Endothelial cell of umbilical vein (primary cell): ENCODE measurements at regions not wholly inside any gene's neighbourhood (a gene's known extent, or its start where the extent isn't known, plus 50 kb on each side); places are given as distances from the start of the nearest gene placed in this dataset.

Source experiments
- BruUV-seq: library from RNA; stranded (reverse); fragments of 400-500 nt; replicated peaks from 2 replicates; lab custom pipeline; 2021; lab: Mats Ljungman, UMichigan
- CTCF ChIA-PET: fragments of 300-600, 350-600 bp; sonication (Branson Sonifier 250); formaldehyde crosslinking; loops from one replicate; lab custom pipeline; 2021; ENCODE audit warnings: antibody characterized with exemption, inconsistent platforms; lab: Charles Lee
- POLR2A ChIA-PET: fragments of 300-600, 350-600 bp; sonication (Branson Sonifier 250); formaldehyde crosslinking; loops from one replicate; lab custom pipeline; 2021; ENCODE audit warnings: antibody characterized with exemption, inconsistent platforms; lab: Charles Lee
- DNase-seq: peaks from one replicate; pipeline ENCODE4 v3.0.0-alpha.2; 2011; ENCODE audit warnings: low read depth, low spot score
- FAIRE-seq: peaks from 2 replicates; lab custom pipeline; 2011; peaks lifted over from hg19 to GRCh38; lab: Jason Lieb, UNC
- H2AFZ ChIP-seq: 2 replicates; pipeline ENCODE4 v1.6.0; 2012; ENCODE audit warnings: low read depth, low read length, control low read depth, inconsistent platforms
- H3K27ac ChIP-seq: 2 replicates; pipeline ENCODE4 v1.5.1; 2011; ENCODE audit warnings: low read depth, mild to moderate bottlenecking, control low read depth, low read length, moderate library complexity; ENCODE audit not compliant: insufficient read depth
- H3K27me3 ChIP-seq, 2 experiments: 2 replicates each; pipeline versions ENCODE4 v1.6.0 to v1.6.1; 2011; ENCODE audit warnings: low read length in 2 of 2, mixed read lengths in 1 of 2; ENCODE audit not compliant: control insufficient read depth in 2 of 2, insufficient read depth in 2 of 2
- H3K36me3 ChIP-seq, 2 experiments: 2 replicates in 1 of 2; 3 replicates in 1 of 2; pipeline ENCODE4 v1.5.1; 2011; ENCODE audit warnings: low read length in 2 of 2, mild to moderate bottlenecking in 1 of 2, moderate library complexity in 1 of 2; ENCODE audit not compliant: control insufficient read depth in 2 of 2, insufficient read depth in 2 of 2; ENCODE audit errors: extremely low read depth in 1 of 2
- H3K4me1 ChIP-seq: 3 replicates; pipeline ENCODE4 v1.5.1; 2011; ENCODE audit warnings: mild to moderate bottlenecking, low read length; ENCODE audit not compliant: control insufficient read depth, insufficient read depth; ENCODE audit errors: extremely low read depth
- H3K4me2 ChIP-seq: 2 replicates; pipeline ENCODE4 v1.6.1; 2011; ENCODE audit warnings: low read length, control low read depth, mixed read lengths; ENCODE audit not compliant: insufficient read depth
- H3K4me3 ChIP-seq, 3 experiments: fragments of 200-600 bp in 1 of 3; sonication (generic), shearing (Covaris generic) in 1 of 3; replicated peaks in 1 of 3; 2 replicates each; pipeline ENCODE4 v1.5.1; 2011 to 2016; ENCODE audit warnings: control low read depth in 3 of 3, low read length in 3 of 3, mild to moderate bottlenecking in 2 of 3, inconsistent platforms in 1 of 3, low read depth in 1 of 3, moderate library complexity in 1 of 3; ENCODE audit not compliant: insufficient read depth in 1 of 3
- H3K79me2 ChIP-seq: 2 replicates; pipeline ENCODE4 v1.6.0; 2012; ENCODE audit warnings: low read length, inconsistent platforms; ENCODE audit not compliant: control insufficient read depth, insufficient read depth
- H3K9ac ChIP-seq: replicated peaks from 2 replicates; pipeline ENCODE3; 2011; ENCODE audit warnings: low read length, control low read depth; ENCODE audit not compliant: insufficient read depth; ENCODE audit errors: extremely low read depth
- H3K9me1 ChIP-seq: replicated peaks from 3 replicates; pipeline ENCODE4 v1.6.0; 2011; ENCODE audit warnings: mild to moderate bottlenecking, low read length; ENCODE audit not compliant: control insufficient read depth, insufficient read depth; ENCODE audit errors: extremely low read depth
- H3K9me3 ChIP-seq: replicated peaks from 2 replicates; pipeline ENCODE4 v1.5.1; 2012; ENCODE audit warnings: low read length, inconsistent platforms; ENCODE audit not compliant: control insufficient read depth, insufficient read depth
- H4K20me1 ChIP-seq: replicated peaks from 2 replicates; pipeline ENCODE3; 2011; ENCODE audit warnings: mild to moderate bottlenecking, low read length; ENCODE audit not compliant: control insufficient read depth, insufficient read depth; ENCODE audit errors: extremely low read depth
- EZH2 ChIP-seq: IDR thresholded peaks from 2 replicates; pipeline ENCODE4 v1.6.1; 2012; ENCODE audit warnings: borderline replicate concordance, low read depth, mild to moderate bottlenecking, moderate library complexity, low read length, inconsistent platforms; ENCODE audit not compliant: severe bottlenecking
- FOS ChIP-seq: IDR thresholded peaks from 2 replicates; pipeline ENCODE4 v1.6.1; 2011; ENCODE audit warnings: mild to moderate bottlenecking, low read length, moderate library complexity, borderline replicate concordance; ENCODE audit not compliant: insufficient read depth
- GATA2 ChIP-seq: IDR thresholded peaks from 2 replicates; pipeline ENCODE4 v1.7.0; 2011; ENCODE audit warnings: low read depth, mild to moderate bottlenecking, moderate library complexity, mixed read lengths, low read length; ENCODE audit not compliant: insufficient read length, insufficient read depth
- JUN ChIP-seq: IDR thresholded peaks from 2 replicates; pipeline ENCODE4 v1.6.1; 2011; ENCODE audit warnings: borderline replicate concordance, low read depth; ENCODE audit not compliant: insufficient read length, insufficient read depth
- MAX ChIP-seq: IDR thresholded peaks from 2 replicates; pipeline ENCODE4 v1.6.1; 2011; ENCODE audit not compliant: insufficient read depth, insufficient read length
- MYC ChIP-seq: IDR thresholded peaks from one replicate; pipeline ENCODE4 v1.6.1; 2011; ENCODE audit warnings: mild to moderate bottlenecking, low read depth, low read length
- POLR2A ChIP-seq: IDR thresholded peaks from 2 replicates; pipeline ENCODE4 v1.6.1; 2012; ENCODE audit warnings: low read depth, mild to moderate bottlenecking, control low read depth, low read length
- POLR2AphosphoS5 ChIP-seq: IDR thresholded peaks from 2 replicates; pipeline ENCODE4 v1.6.1; 2012; ENCODE audit warnings: low read depth, mild to moderate bottlenecking, control low read depth, low read length, moderate library complexity; ENCODE audit not compliant: insufficient read depth
- dilution Hi-C: fragments of 300-500 bp; cut with MboI; formaldehyde crosslinking; loops from one replicate; pipeline ENCODE4 v1.15.0; 2019; ENCODE audit warnings: low sequenced_read_pairs; ENCODE audit not compliant: extremely low pct_ligation_motif_present
- intact Hi-C: fragments of 100-400 bp; cut with micrococcal nuclease; formaldehyde crosslinking; loops from one replicate; pipeline ENCODE4 v1.10.0; 2022
- TF ChIP-seq, protein P1 (sequence below), 2 donors: IDR thresholded peaks; 1 replicate in 1 of 2; 2 replicates in 1 of 2; pipeline ENCODE4 v1.5.1; 2011; ENCODE audit warnings: low read length in 2 of 2, mild to moderate bottlenecking in 2 of 2, moderate library complexity in 2 of 2, control low read depth in 1 of 2, inconsistent platforms in 1 of 2, low read depth in 1 of 2; ENCODE audit not compliant: insufficient read depth in 1 of 2; ENCODE audit errors: extremely low read depth in 1 of 2

DNA sequence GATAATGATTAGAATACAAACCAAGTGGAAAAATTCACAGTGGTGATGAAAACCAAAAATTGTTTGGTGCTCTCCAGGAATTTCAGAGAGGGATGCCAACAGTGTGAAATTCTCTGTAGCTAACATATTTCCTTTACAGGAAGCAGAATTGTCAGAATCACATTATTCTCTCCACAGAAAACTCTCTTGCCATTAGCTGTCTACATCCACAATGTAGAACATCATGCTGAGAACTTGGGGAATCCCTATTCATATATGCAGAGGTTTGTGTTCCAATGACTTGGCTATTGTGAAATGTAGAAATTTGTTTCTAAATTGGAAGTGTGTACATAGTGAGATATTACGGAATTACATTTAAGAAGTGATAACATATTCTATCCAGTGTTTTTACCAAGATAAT, 142.0 kb downstream of the PCDH7 start:
- Histone ChIP-seq H3K9me1 (no peaks in the 10 kb centered on the region), H3K27me3 (no peaks in the 10 kb centered on the region), H3K4me1 (peaks cover 12% of the 10 kb centered on the region), H3K4me3 (no peak overlapping the region), H3K27ac (no peak overlapping the region), H3K79me2 (no peaks in the 10 kb centered on the region), H3K9ac (no peak overlapping the region), H2AFZ (no peak overlapping the region), H3K9me3 (no peaks in the 10 kb centered on the region), H3K36me3 (no peaks in the 10 kb centered on the region), H3K4me2 (no peak overlapping the region), H4K20me1 (no peaks in the 10 kb centered on the region)
- ChIA-PET CTCF (interaction anchor here (0.8 to 1.8 kb wide), 5 partner anchors 13 to 143 kb away, joined by 3 to 8 read pairs (median 3); no protein-coding TSS in a partner anchor), POLR2A (no interaction called here)
- no peak for DNase-seq
- TF ChIP-seq JUN = no peak
- no peak for TF ChIP-seq EZH2
- no peak for TF ChIP-seq POLR2A
- TF ChIP-seq GATA2 = no peak
- dilution Hi-C loops (no loop called here), intact Hi-C loops (loop anchor here (5.0 kb wide), 1 partner anchor 95 kb away; no protein-coding TSS in a partner anchor)
- BruUV-seq = no TSS peak
- FAIRE-seq = no peak

DNA sequence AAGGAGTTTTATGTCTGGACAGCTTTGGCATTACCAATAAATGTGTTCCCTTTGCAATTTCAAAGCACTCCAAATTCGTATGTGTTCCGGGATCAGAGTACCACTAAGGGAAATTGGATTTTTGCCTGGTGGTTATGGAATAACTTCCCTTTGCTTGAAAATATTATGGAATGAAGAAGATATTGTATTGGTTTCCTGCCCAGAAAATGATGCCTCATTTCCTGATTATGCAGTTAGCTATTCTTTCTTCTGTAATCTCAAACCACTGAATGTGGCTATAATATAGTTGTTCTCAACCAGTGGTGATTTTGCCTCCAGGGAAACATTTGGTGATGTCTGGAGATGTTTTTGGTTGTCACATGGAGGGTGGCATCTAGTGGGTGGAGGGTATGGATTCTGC, 142.9 kb downstream of the PCDH7 start:
- peak; percentile 66 for FAIRE-seq
- no TSS peak for BruUV-seq
- no peak overlapping the region for H3K4me3 ChIP-seq
- H3K9ac ChIP-seq = no peak overlapping the region
- peak overlapping the region; percentile 80 for H3K4me2 ChIP-seq
- peak; percentile 80 for DNase-seq
- H2AFZ ChIP-seq = peak overlapping the region; percentile 61
- H4K20me1 ChIP-seq = no peaks in the 10 kb centered on the region
- intact Hi-C loops = loop anchor here (1.0 to 5.0 kb wide), 2 partner anchors 96 to 143 kb away; partner anchors contain the start of gene PCDH7
- H3K79me2 ChIP-seq = no peaks in the 10 kb centered on the region
- dilution Hi-C loops = no loop called here
- H3K27ac ChIP-seq = peak overlapping the region; percentile 31
- no peaks in the 10 kb centered on the region for H3K9me1 ChIP-seq
- no peaks in the 10 kb centered on the region for H3K27me3 ChIP-seq
- ChIA-PET POLR2A (interaction anchor here (0.5 to 1.0 kb wide), 2 partner anchors 12 to 813 kb away, joined by 3 read pairs; no protein-coding TSS in a partner anchor), CTCF (interaction anchor here (0.8 to 1.8 kb wide), 4 partner anchors 14 to 106 kb away, joined by 3 to 8 read pairs (median 4); no protein-coding TSS in a partner anchor)
- no peaks in the 10 kb centered on the region for H3K9me3 ChIP-seq
- no peaks in the 10 kb centered on the region for H3K36me3 ChIP-seq
- TF ChIP-seq MYC (no peak), POLR2AphosphoS5 (peak; percentile 34), MAX (no peak), POLR2A (no peak), FOS (peak; percentile 58), JUN (peak; percentile 56), EZH2 (peak; percentile 27), GATA2 (peak; percentile 51)
- TF ChIP-seq, protein P1, sequence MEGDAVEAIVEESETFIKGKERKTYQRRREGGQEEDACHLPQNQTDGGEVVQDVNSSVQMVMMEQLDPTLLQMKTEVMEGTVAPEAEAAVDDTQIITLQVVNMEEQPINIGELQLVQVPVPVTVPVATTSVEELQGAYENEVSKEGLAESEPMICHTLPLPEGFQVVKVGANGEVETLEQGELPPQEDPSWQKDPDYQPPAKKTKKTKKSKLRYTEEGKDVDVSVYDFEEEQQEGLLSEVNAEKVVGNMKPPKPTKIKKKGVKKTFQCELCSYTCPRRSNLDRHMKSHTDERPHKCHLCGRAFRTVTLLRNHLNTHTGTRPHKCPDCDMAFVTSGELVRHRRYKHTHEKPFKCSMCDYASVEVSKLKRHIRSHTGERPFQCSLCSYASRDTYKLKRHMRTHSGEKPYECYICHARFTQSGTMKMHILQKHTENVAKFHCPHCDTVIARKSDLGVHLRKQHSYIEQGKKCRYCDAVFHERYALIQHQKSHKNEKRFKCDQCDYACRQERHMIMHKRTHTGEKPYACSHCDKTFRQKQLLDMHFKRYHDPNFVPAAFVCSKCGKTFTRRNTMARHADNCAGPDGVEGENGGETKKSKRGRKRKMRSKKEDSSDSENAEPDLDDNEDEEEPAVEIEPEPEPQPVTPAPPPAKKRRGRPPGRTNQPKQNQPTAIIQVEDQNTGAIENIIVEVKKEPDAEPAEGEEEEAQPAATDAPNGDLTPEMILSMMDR (IDR thresholded peaks at IDR 0.05; ENCODE audit: extremely low read depth in 1 of 2, insufficient read depth in 1 of 2, low read depth in 1 of 2, low read length in 2 of 2) = no peak
- H3K4me1 ChIP-seq = peaks cover 12% of the 10 kb centered on the region
